K562 (cell line): ENCODE measurements at regions not wholly inside any gene's neighbourhood (a gene's known extent, or its start where the extent isn't known, plus 50 kb on each side); places are given as distances from the start of the nearest gene placed in this dataset.

ENCODE experiments used
- LARP7 ChIP-seq: fragments of 450-650 bp; IDR thresholded peaks from 2 replicates; pipeline ENCODE4 v1.6.1; 2016
- MIER1 ChIP-seq: fragments of 450-650 bp; IDR thresholded peaks from 2 replicates; pipeline ENCODE4 v1.6.1; 2016; ENCODE audit warnings: antibody characterized with exemption, mild to moderate bottlenecking, low read depth
- RNF2 ChIP-seq: sonication (generic); IDR thresholded peaks from 2 replicates; pipeline ENCODE4 v1.6.1; 2016
- TEAD1 ChIP-seq, 2 experiments: fragments of 450-650 bp in 1 of 2; sonication (generic) in 1 of 2; formaldehyde crosslinking; IDR thresholded peaks; 2 replicates each; pipeline versions ENCODE4 v1.4.0 to v1.8.0; 2020 to 2022; ENCODE audit warnings: mild to moderate bottlenecking in 2 of 2, missing genetic modification reagents in 1 of 2
- TF ChIP-seq, protein P1 (sequence below): sonication (generic); formaldehyde crosslinking; IDR thresholded peaks from 2 replicates; pipeline ENCODE4 v1.8.0; 2022; ENCODE audit warnings: mild to moderate bottlenecking, missing genetic modification reagents
- TF ChIP-seq, protein P2 (sequence below): fragments of 450-650 bp; IDR thresholded peaks from 2 replicates; pipeline ENCODE4 v1.6.1; 2016; ENCODE audit warnings: mild to moderate bottlenecking
- TF ChIP-seq, protein P3 (sequence below): fragments of 200-800 bp; sonication (Bioruptor generic); IDR thresholded peaks from 2 replicates; pipeline ENCODE4 v1.6.1; 2017; ENCODE audit warnings: missing genetic modification characterization, missing compliant biosample characterization
- TF ChIP-seq, protein P4 (sequence below), 2 experiments: fragments of 450-650 bp in 1 of 2; sonication (generic) in 1 of 2; formaldehyde crosslinking in 1 of 2; IDR thresholded peaks; 2 replicates each; pipeline versions ENCODE4 v1.7.1 to v1.9.0; 2016 to 2022; ENCODE audit warnings: inconsistent platforms in 1 of 2, mild to moderate bottlenecking in 1 of 2, missing genetic modification reagents in 1 of 2

DNA sequence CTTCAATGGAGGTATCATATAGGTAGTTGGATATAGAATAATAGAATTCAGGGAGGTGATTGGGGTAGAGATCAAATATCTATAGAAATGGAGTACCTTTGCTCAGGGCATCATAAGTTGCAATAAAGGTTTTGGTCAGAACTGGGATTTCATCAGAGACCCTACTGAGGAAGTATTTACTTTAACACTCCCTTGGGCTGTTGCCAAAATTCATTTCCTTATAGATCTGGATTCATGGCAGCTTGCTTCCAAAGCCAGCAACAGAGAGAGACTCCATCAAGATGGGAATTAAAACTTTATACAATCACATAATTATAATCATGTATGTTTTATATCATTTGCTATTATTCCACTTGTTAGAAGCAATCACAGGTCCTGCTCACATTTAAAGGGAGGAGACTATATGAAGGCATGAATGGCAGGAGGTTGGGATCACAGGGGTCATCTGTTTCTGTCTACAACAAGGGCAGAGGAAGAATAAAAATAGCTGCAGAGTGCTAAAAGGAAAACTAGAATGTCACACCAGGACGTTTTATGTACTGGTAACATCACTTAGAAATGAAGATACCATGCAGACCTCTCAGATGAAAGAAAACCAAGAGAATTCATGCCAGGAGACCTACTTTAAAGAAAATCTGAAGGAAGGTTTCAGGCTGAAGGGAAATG lies 902.1 kb upstream of the LCORL start (continued):
- TF ChIP-seq, protein P1, sequence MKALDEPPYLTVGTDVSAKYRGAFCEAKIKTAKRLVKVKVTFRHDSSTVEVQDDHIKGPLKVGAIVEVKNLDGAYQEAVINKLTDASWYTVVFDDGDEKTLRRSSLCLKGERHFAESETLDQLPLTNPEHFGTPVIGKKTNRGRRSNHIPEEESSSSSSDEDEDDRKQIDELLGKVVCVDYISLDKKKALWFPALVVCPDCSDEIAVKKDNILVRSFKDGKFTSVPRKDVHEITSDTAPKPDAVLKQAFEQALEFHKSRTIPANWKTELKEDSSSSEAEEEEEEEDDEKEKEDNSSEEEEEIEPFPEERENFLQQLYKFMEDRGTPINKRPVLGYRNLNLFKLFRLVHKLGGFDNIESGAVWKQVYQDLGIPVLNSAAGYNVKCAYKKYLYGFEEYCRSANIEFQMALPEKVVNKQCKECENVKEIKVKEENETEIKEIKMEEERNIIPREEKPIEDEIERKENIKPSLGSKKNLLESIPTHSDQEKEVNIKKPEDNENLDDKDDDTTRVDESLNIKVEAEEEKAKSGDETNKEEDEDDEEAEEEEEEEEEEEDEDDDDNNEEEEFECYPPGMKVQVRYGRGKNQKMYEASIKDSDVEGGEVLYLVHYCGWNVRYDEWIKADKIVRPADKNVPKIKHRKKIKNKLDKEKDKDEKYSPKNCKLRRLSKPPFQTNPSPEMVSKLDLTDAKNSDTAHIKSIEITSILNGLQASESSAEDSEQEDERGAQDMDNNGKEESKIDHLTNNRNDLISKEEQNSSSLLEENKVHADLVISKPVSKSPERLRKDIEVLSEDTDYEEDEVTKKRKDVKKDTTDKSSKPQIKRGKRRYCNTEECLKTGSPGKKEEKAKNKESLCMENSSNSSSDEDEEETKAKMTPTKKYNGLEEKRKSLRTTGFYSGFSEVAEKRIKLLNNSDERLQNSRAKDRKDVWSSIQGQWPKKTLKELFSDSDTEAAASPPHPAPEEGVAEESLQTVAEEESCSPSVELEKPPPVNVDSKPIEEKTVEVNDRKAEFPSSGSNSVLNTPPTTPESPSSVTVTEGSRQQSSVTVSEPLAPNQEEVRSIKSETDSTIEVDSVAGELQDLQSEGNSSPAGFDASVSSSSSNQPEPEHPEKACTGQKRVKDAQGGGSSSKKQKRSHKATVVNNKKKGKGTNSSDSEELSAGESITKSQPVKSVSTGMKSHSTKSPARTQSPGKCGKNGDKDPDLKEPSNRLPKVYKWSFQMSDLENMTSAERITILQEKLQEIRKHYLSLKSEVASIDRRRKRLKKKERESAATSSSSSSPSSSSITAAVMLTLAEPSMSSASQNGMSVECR = no peak
- TF ChIP-seq MIER1 = no peak
- TF ChIP-seq, protein P2, sequence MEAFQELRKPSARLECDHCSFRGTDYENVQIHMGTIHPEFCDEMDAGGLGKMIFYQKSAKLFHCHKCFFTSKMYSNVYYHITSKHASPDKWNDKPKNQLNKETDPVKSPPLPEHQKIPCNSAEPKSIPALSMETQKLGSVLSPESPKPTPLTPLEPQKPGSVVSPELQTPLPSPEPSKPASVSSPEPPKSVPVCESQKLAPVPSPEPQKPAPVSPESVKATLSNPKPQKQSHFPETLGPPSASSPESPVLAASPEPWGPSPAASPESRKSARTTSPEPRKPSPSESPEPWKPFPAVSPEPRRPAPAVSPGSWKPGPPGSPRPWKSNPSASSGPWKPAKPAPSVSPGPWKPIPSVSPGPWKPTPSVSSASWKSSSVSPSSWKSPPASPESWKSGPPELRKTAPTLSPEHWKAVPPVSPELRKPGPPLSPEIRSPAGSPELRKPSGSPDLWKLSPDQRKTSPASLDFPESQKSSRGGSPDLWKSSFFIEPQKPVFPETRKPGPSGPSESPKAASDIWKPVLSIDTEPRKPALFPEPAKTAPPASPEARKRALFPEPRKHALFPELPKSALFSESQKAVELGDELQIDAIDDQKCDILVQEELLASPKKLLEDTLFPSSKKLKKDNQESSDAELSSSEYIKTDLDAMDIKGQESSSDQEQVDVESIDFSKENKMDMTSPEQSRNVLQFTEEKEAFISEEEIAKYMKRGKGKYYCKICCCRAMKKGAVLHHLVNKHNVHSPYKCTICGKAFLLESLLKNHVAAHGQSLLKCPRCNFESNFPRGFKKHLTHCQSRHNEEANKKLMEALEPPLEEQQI = no peak
- TF ChIP-seq, protein P3, sequence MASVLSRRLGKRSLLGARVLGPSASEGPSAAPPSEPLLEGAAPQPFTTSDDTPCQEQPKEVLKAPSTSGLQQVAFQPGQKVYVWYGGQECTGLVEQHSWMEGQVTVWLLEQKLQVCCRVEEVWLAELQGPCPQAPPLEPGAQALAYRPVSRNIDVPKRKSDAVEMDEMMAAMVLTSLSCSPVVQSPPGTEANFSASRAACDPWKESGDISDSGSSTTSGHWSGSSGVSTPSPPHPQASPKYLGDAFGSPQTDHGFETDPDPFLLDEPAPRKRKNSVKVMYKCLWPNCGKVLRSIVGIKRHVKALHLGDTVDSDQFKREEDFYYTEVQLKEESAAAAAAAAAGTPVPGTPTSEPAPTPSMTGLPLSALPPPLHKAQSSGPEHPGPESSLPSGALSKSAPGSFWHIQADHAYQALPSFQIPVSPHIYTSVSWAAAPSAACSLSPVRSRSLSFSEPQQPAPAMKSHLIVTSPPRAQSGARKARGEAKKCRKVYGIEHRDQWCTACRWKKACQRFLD (CRISPR knock-in tag) = no peak
- no peak for TF ChIP-seq LARP7
- no peak for TF ChIP-seq RNF2
- no peak for TF ChIP-seq TEAD1 (CRISPR knock-in tag; IDR thresholded peaks at IDR 0.05)
- TF ChIP-seq, protein P4, sequence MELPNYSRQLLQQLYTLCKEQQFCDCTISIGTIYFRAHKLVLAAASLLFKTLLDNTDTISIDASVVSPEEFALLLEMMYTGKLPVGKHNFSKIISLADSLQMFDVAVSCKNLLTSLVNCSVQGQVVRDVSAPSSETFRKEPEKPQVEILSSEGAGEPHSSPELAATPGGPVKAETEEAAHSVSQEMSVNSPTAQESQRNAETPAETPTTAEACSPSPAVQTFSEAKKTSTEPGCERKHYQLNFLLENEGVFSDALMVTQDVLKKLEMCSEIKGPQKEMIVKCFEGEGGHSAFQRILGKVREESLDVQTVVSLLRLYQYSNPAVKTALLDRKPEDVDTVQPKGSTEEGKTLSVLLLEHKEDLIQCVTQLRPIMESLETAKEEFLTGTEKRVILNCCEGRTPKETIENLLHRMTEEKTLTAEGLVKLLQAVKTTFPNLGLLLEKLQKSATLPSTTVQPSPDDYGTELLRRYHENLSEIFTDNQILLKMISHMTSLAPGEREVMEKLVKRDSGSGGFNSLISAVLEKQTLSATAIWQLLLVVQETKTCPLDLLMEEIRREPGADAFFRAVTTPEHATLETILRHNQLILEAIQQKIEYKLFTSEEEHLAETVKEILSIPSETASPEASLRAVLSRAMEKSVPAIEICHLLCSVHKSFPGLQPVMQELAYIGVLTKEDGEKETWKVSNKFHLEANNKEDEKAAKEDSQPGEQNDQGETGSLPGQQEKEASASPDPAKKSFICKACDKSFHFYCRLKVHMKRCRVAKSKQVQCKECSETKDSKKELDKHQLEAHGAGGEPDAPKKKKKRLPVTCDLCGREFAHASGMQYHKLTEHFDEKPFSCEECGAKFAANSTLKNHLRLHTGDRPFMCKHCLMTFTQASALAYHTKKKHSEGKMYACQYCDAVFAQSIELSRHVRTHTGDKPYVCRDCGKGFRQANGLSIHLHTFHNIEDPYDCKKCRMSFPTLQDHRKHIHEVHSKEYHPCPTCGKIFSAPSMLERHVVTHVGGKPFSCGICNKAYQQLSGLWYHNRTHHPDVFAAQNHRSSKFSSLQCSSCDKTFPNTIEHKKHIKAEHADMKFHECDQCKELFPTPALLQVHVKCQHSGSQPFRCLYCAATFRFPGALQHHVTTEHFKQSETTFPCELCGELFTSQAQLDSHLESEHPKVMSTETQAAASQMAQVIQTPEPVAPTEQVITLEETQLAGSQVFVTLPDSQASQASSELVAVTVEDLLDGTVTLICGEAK (IDR thresholded peaks at IDR 0.05) = no peak
- TF ChIP-seq, protein P4 (CRISPR knock-in tag; IDR thresholded peaks at IDR 0.05) = no peak
